ENCODE measurements at regions not wholly inside any gene's neighbourhood (a gene's known extent, or its start where the extent isn't known, plus 50 kb on each side); places are given as distances from the start of the nearest gene placed in this dataset.

GRCh38 chr4:42750856-42751255 lies 94.0 kb upstream of the ATP8A1 start:
- in situ Hi-C loops (cut with HindIII; ENCODE audit: low sequenced_read_pairs), result no loop called here
- H3K4me3 ChIP-seq (ENCODE audit: low read depth, low read length), result no peak overlapping the region
- TF ChIP-seq, protein P1, sequence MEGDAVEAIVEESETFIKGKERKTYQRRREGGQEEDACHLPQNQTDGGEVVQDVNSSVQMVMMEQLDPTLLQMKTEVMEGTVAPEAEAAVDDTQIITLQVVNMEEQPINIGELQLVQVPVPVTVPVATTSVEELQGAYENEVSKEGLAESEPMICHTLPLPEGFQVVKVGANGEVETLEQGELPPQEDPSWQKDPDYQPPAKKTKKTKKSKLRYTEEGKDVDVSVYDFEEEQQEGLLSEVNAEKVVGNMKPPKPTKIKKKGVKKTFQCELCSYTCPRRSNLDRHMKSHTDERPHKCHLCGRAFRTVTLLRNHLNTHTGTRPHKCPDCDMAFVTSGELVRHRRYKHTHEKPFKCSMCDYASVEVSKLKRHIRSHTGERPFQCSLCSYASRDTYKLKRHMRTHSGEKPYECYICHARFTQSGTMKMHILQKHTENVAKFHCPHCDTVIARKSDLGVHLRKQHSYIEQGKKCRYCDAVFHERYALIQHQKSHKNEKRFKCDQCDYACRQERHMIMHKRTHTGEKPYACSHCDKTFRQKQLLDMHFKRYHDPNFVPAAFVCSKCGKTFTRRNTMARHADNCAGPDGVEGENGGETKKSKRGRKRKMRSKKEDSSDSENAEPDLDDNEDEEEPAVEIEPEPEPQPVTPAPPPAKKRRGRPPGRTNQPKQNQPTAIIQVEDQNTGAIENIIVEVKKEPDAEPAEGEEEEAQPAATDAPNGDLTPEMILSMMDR (IDR thresholded peaks at IDR 0.05; ENCODE audit: low read depth, low read length, missing control alignments), result no peak
- DNase-seq (ENCODE audit: low read depth), result peak; percentile 5

- in situ Hi-C loops (cut with HindIII; ENCODE audit: low sequenced_read_pairs), result no loop called here
- DNase-seq (ENCODE audit: low read depth), result no peak
- TF ChIP-seq, protein P1 (IDR thresholded peaks at IDR 0.05; ENCODE audit: low read depth, low read length, missing control alignments), result peak; percentile 7
- H3K4me3 ChIP-seq (ENCODE audit: low read depth, low read length), result no peak overlapping the region
Observed at GRCh38 chr4:42750091-42750490, 93.2 kb upstream of the ATP8A1 start.

- in situ Hi-C loops (cut with HindIII; ENCODE audit: low sequenced_read_pairs), result no loop called here
- no peak for DNase-seq (ENCODE audit: low read depth)
- H3K4me3 ChIP-seq (ENCODE audit: low read depth, low read length), result no peak overlapping the region
- TF ChIP-seq, protein P1 (IDR thresholded peaks at IDR 0.05; ENCODE audit: low read depth, low read length, missing control alignments), result no peak
Observed at GRCh38 chr4:42747971-42748370, 91.1 kb upstream of the ATP8A1 start.

DNA sequence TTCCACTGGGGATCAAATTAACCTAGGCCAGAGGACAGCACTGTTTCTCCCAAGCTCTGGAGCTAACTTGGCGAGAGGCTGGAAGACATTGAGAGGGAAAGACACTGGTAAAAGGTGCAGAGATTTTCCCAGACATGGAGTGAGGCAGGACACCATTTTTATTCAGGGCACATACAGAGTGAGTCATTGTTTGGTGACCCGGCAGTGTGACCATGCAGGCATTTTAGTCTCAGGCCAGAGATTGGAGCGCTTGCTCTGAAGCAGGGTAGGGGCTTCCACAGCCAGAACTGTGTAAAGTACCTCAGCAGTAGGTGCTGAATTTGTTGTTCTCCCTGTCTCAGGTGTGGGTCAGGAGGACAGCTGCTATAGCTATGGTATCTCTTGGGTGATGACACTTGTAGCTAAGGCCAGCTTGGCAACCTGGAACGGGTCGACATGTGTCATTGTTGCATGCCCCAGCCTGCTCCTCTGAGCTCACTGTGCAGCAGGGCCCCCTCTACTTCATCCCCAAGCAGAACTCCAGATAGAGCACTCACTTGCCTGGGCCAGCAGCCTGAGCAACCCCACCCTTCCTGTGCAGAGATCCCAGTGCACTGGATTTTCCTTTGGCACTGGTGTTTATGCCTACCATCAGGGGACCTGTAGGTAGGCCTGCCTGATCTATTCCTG lies 79.8 kb upstream of the ATP8A1 start:
- DNase-seq (ENCODE audit: low read depth), result no peak
- H3K4me3 ChIP-seq (ENCODE audit: low read depth, low read length), result no peak overlapping the region
- in situ Hi-C loops (cut with HindIII; ENCODE audit: low sequenced_read_pairs), result no loop called here
- TF ChIP-seq, protein P1 (IDR thresholded peaks at IDR 0.05; ENCODE audit: low read depth, low read length, missing control alignments), result no peak

DNA sequence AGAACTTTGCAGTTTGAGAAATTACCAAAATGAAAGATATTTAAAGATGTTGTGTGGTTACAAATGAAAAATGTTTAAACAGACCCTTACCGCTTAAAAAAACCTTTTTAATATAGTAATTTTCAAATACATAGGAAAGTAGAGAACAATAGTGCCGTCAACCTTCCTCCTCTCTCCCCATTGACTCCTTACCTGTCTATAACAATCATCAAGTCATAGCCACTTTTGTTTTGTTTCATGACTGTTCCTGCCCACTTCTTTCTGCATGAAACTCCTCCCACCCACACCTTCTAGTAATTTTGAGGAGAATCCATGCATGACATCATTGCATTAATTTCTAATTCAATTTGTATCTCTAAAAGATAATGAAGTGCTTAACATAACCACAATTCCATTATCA lies 76.5 kb upstream of the ATP8A1 start:
- in situ Hi-C loops (cut with HindIII; ENCODE audit: low sequenced_read_pairs), result no loop called here
- no peak overlapping the region for H3K4me3 ChIP-seq (ENCODE audit: low read depth, low read length)
- no peak for DNase-seq (ENCODE audit: low read depth)
- TF ChIP-seq, protein P1 (IDR thresholded peaks at IDR 0.05; ENCODE audit: low read depth, low read length, missing control alignments), result no peak

DNA sequence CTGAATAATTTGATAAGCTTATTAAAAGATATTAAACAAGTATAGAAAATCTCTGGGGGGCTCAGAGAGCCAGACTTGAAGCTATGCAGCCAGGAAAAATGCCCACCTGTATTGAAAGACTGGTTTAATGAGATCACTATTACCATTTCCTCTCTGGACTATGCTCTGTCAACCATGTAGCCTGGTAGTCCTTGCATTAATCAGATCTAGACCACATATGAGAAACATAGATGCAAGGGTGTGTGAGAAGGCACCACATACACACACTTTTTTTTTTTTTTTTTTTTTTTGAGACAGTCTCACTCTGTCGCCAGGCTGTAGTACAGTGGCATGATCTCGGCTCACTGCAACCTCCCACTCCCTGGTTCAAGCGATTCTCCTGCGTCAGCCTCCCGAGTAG lies 75.9 kb upstream of the ATP8A1 start:
- in situ Hi-C loops (cut with HindIII; ENCODE audit: low sequenced_read_pairs), result no loop called here
- TF ChIP-seq, protein P1 (IDR thresholded peaks at IDR 0.05; ENCODE audit: low read depth, low read length, missing control alignments), result no peak
- no peak for DNase-seq (ENCODE audit: low read depth)
- no peak overlapping the region for H3K4me3 ChIP-seq (ENCODE audit: low read depth, low read length)
